ENCODE measurements at regions not wholly inside any gene's neighbourhood (a gene's known extent, or its start where the extent isn't known, plus 50 kb on each side); places are given as distances from the start of the nearest gene placed in this dataset.

DNA sequence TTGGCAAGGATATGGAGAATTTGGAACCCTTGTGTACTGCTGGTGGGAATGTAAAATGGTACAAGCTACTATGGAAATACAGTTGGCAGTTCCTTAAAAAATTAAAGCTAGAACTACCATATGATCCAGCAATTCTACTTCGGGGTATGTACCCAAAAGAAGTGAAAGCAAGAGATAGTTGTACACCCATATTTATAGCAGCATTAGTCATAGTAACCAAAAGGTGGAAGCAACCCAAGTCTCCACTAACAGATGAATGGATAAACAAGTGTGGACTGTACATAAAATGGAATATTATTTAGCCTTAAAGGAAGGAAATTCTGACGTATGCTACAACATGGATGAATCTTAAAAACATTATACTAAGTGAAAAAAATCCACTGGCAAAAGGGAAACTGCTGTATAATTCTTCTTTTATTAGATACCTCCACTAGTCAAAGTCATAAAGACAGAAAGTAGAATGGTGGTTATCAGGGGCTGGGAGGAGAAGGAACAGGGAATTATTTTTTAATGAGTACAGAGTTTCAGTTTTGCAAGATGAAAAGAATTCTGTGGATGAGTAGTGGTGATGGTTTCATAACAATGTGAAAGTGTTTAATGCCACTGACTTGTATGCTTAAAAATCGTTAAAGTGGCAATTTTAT, 141.6 kb downstream of the RXFP2 start:
- DNase-seq (ENCODE audit: low read depth): no peak
- TF ChIP-seq, protein P1, sequence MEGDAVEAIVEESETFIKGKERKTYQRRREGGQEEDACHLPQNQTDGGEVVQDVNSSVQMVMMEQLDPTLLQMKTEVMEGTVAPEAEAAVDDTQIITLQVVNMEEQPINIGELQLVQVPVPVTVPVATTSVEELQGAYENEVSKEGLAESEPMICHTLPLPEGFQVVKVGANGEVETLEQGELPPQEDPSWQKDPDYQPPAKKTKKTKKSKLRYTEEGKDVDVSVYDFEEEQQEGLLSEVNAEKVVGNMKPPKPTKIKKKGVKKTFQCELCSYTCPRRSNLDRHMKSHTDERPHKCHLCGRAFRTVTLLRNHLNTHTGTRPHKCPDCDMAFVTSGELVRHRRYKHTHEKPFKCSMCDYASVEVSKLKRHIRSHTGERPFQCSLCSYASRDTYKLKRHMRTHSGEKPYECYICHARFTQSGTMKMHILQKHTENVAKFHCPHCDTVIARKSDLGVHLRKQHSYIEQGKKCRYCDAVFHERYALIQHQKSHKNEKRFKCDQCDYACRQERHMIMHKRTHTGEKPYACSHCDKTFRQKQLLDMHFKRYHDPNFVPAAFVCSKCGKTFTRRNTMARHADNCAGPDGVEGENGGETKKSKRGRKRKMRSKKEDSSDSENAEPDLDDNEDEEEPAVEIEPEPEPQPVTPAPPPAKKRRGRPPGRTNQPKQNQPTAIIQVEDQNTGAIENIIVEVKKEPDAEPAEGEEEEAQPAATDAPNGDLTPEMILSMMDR (IDR thresholded peaks at IDR 0.05; ENCODE audit: insufficient read depth, low read depth, low read length, missing control alignments): no peak

DNA sequence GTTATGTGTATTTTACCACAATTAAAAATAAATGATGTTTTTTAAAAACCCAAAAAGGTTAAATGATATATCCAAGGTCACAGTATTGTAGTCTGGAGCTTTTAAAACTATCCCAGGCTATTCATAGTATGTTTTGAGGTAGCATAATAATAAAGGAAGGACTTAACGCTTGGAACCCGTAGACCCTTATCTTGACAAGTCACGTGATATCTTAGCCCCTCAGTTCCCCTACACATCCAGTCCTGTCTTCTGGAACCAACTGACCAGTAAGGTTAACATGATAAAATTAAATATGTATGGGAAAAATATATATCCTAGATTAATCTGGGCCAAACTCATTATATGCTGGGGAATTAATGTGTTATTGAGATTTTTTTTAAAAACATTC, 142.2 kb downstream of the RXFP2 start:
- TF ChIP-seq, protein P1 (IDR thresholded peaks at IDR 0.05; ENCODE audit: insufficient read depth, low read depth, low read length, missing control alignments): no peak
- H3K4me3 ChIP-seq (ENCODE audit: low read length): no peak overlapping the region
- DNase-seq (ENCODE audit: low read depth): no peak

More for the DNA sequence above, 141.6 kb downstream of the RXFP2 start:
- no peak overlapping the region for H3K4me3 ChIP-seq (ENCODE audit: low read length)

DNA sequence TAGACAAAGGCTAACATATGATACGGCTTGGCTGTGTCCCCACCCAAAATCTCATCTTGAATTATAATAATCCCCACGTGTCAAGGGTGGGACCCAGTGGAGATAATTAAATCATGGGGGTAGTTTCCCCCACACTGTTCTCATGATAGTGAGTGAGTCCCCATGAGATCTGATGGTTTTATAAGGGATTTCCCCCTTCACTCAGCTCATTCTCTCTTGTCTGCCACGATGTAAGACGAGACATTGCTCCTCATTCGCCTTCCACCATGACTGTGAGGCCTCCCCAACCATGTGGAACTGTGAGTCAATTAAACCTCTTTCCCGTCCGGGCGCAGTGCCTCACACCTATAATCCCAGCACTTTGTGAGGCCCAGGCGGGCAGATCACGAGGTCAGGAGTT, 143.5 kb downstream of the RXFP2 start:
- DNase-seq (ENCODE audit: low read depth): no peak
- H3K4me3 ChIP-seq (ENCODE audit: low read length): no peak overlapping the region
- TF ChIP-seq, protein P1 (IDR thresholded peaks at IDR 0.05; ENCODE audit: insufficient read depth, low read depth, low read length, missing control alignments): no peak

DNA sequence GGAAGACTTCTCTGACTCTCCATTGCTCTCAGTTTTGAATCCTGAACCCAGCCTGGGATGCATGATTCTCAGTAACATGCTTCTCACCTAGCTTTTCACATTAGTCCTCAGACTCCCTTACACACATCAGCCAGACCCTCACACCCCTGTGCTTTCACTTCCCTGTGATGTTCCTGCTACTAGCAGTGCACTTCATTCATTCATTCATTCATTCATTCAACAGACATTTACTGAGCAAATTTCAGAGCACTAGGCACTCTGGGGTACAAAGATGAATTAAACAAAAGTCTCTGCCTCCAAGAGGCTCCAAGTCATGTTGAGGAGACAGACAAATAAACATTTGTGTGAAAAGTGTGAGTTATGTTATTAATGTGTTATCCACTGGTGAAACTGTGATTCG, 145.2 kb downstream of the RXFP2 start:
- H3K4me3 ChIP-seq (ENCODE audit: low read length): no peak overlapping the region
- no peak for DNase-seq (ENCODE audit: low read depth)
- TF ChIP-seq, protein P1 (IDR thresholded peaks at IDR 0.05; ENCODE audit: insufficient read depth, low read depth, low read length, missing control alignments): no peak

DNA sequence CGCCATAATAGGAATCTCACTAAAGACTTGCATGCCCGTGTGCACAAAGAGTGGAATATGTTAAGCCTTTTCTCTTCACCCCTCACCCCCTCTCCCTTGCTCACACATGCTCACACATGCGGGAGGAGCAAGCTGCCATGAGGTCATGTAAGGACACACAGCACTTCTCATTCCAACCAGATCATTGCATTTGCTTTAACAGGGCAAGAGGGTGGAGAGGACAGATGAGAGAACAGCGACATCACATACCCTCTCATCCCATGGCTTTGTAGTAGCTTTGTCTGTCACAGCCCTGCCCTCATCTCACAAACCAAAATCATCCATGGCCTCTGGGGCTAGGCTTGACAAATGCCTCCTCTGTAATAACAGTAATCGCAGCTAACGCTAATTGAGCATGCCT, 145.6 kb upstream of the FRY start:
- DNase-seq (ENCODE audit: low read depth): no peak
- H3K4me3 ChIP-seq (ENCODE audit: low read length): no peak overlapping the region
- TF ChIP-seq, protein P1 (IDR thresholded peaks at IDR 0.05; ENCODE audit: insufficient read depth, low read depth, low read length, missing control alignments): no peak

DNA sequence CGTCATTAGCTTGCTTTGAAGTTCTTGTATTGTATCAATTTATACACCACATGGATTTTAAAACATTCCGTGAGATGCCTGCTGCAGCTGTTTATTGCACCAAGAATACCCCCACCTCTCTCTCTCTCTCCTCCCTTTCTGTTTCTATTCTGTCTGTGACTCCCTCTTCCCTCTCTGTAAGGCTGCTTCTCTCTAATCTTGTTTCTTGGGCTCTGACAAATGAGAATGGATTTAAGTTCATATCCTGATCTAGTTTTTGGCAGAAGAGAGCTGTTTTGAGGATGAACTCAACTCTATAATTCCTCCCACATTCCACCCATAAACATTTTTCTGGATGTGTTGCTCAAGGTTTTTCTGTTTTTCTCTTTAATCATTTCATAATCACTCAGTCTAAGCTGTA, 144.3 kb upstream of the FRY start:
- TF ChIP-seq, protein P1 (IDR thresholded peaks at IDR 0.05; ENCODE audit: insufficient read depth, low read depth, low read length, missing control alignments): no peak
- H3K4me3 ChIP-seq (ENCODE audit: low read length): no peak overlapping the region
- DNase-seq (ENCODE audit: low read depth): no peak

DNA sequence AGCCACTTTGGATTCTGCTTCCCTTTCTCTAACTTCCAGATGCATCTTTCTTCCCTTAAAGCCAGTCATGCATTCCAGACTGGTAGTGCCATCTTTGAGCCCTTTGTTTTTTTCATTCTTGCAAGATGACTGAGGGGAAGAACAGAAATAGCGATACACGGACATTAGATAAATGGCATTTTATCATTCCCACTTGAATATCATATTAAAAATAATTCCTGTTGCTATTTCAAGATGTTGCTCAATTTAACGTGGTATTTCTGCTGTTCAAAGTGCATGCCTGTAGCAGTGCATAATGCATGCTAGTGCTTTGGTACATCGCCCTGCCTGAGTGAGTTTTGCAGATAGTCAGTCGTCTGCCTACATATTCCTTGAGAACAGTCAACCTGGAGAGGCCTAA, 140.6 kb upstream of the FRY start:
- TF ChIP-seq, protein P1 (IDR thresholded peaks at IDR 0.05; ENCODE audit: insufficient read depth, low read depth, low read length, missing control alignments): no peak
- DNase-seq (ENCODE audit: low read depth): no peak
- no peak overlapping the region for H3K4me3 ChIP-seq (ENCODE audit: low read length)
